ENCODE measurements at regions not wholly inside any gene's neighbourhood (a gene's known extent, or its start where the extent isn't known, plus 50 kb on each side); places are given as distances from the start of the nearest gene placed in this dataset.

GRCh38 chr13:47408546-47409319 is 511.9 kb upstream of the HTR2A start:
- TF ChIP-seq CTCF (IDR thresholded peaks at IDR 0.05) (no peak), POLR2A (IDR thresholded peaks at IDR 0.05) (no peak)

Measured in adrenal gland (tissue), 5 donors.